ENCODE measurements at regions not wholly inside any gene's neighbourhood (a gene's known extent, or its start where the extent isn't known, plus 50 kb on each side); places are given as distances from the start of the nearest gene placed in this dataset.

- no peak for DNase-seq
Measured at GRCh38 chr21:35323947-35324346, 274.8 kb upstream of the RUNX1 start.

- DNase-seq: no peak
Measured at GRCh38 chr21:35321322-35322200, 272.5 kb upstream of the RUNX1 start.

GRCh38 chr21:35319684-35320283, 270.7 kb upstream of the RUNX1 start:
- DNase-seq: no peak

- no peak for DNase-seq
Measured at GRCh38 chr21:35316933-35317332, 267.8 kb upstream of the RUNX1 start.

GRCh38 chr21:35316456-35316855, 267.4 kb upstream of the RUNX1 start:
- no peak for DNase-seq

- no peak for DNase-seq
Measured at GRCh38 chr21:35314857-35315582, 265.9 kb upstream of the RUNX1 start.

GRCh38 chr21:35311985-35312384, 262.9 kb upstream of the RUNX1 start:
- DNase-seq: no peak

- no peak for DNase-seq
Measured at GRCh38 chr21:35309316-35309715, 260.2 kb upstream of the RUNX1 start.

GRCh38 chr21:35303085-35303484, 254.0 kb upstream of the RUNX1 start:
- DNase-seq: no peak

- DNase-seq: no peak
Measured at GRCh38 chr21:35298757-35299156, 249.7 kb upstream of the RUNX1 start.

GRCh38 chr21:35297665-35298064, 248.6 kb upstream of the RUNX1 start:
- no peak for DNase-seq

- DNase-seq: peak; percentile 76
Measured at GRCh38 chr21:35294231-35294898, 245.3 kb upstream of the RUNX1 start.

- DNase-seq: no peak
Measured at GRCh38 chr21:35291973-35292627, 243.0 kb upstream of the RUNX1 start.

- DNase-seq: no peak
Measured at GRCh38 chr21:35291034-35291433, 241.9 kb upstream of the RUNX1 start.

GRCh38 chr21:35288238-35288637, 239.1 kb upstream of the RUNX1 start:
- no peak for DNase-seq

- no peak for DNase-seq
Measured at GRCh38 chr21:35284199-35284598, 235.1 kb upstream of the RUNX1 start.

- DNase-seq: no peak
Measured at GRCh38 chr21:35282944-35283343, 233.8 kb upstream of the RUNX1 start.

GRCh38 chr21:35281956-35282355, 232.9 kb upstream of the RUNX1 start:
- DNase-seq: no peak

- no peak for DNase-seq
Measured at GRCh38 chr21:35280231-35280630, 231.1 kb upstream of the RUNX1 start.

GRCh38 chr21:35275776-35276175, 226.7 kb upstream of the RUNX1 start:
- no peak for DNase-seq

GRCh38 chr21:35274923-35275322, 225.8 kb upstream of the RUNX1 start:
- DNase-seq: no peak

GRCh38 chr21:35274090-35274489, 225.0 kb upstream of the RUNX1 start:
- no peak for DNase-seq

- DNase-seq: no peak
Measured at GRCh38 chr21:35273333-35273732, 224.2 kb upstream of the RUNX1 start.
